DMS 273 (cell line): ENCODE measurements at regions not wholly inside any gene's neighbourhood (a gene's known extent, or its start where the extent isn't known, plus 50 kb on each side); places are given as distances from the start of the nearest gene placed in this dataset.
A peak's percentile ranks its signal among the peaks of the same experiment; 100 is the strongest.
"Not testable (repeated sequence)": the region's sequence is repeated elsewhere in the genome, so short reads cannot be mapped to it uniquely, and the experiment has no call there.

Experiments used
- DNase-seq: peaks from one replicate; lab custom pipeline; 2025; ENCODE audit not compliant: unreplicated experiment; lab: John Stamatoyannopoulos, UW

- DNase-seq, result no peak
Observed at GRCh38 chr2:21330786-21331391, 207.1 kb downstream of the TDRD15 start.

- no peak for DNase-seq
Observed at GRCh38 chr2:21331625-21332370, 208.0 kb downstream of the TDRD15 start.

- peak; percentile 7 for DNase-seq
Observed at GRCh38 chr2:21332993-21333625, 209.3 kb downstream of the TDRD15 start.

GRCh38 chr2:21333684-21334083, 209.9 kb downstream of the TDRD15 start:
- DNase-seq, result peak; percentile 40

- no peak for DNase-seq
Observed at GRCh38 chr2:21346984-21347383, 223.2 kb downstream of the TDRD15 start.

- DNase-seq, result no peak
Observed at GRCh38 chr2:21353879-21354679, 230.3 kb downstream of the TDRD15 start.

- DNase-seq, result peak; percentile 43
Observed at GRCh38 chr2:21356086-21356856, 232.5 kb downstream of the TDRD15 start.

- DNase-seq, result no peak
Observed at GRCh38 chr2:21356857-21357255, 233.1 kb downstream of the TDRD15 start.

- DNase-seq, result no peak
Observed at GRCh38 chr2:21358976-21359375, 235.2 kb downstream of the TDRD15 start.

- peak; percentile 12 for DNase-seq
Observed at GRCh38 chr2:21361384-21361783, 237.6 kb downstream of the TDRD15 start.

- DNase-seq, result peak; percentile 80
Observed at GRCh38 chr2:21361957-21362486, 238.3 kb downstream of the TDRD15 start.

- no peak for DNase-seq
Observed at GRCh38 chr2:21363364-21363763, 239.6 kb downstream of the TDRD15 start.

GRCh38 chr2:21367421-21367820, 243.7 kb downstream of the TDRD15 start:
- no peak for DNase-seq

GRCh38 chr2:21369787-21370186, 246.0 kb downstream of the TDRD15 start:
- DNase-seq, result no peak

GRCh38 chr2:21371499-21372003, 247.8 kb downstream of the TDRD15 start:
- no peak for DNase-seq

- peak; percentile 62 for DNase-seq
Observed at GRCh38 chr2:21372654-21373053, 248.9 kb downstream of the TDRD15 start.

- no peak for DNase-seq
Observed at GRCh38 chr2:21376864-21377263, 253.1 kb downstream of the TDRD15 start.

GRCh38 chr2:21379140-21379539, 255.4 kb downstream of the TDRD15 start:
- DNase-seq, result no peak

- not testable (repeated sequence) for DNase-seq
Observed at GRCh38 chr2:21379668-21380067, 255.9 kb downstream of the TDRD15 start.

- peak; percentile 53 for DNase-seq
Observed at GRCh38 chr2:21381421-21381820, 257.7 kb downstream of the TDRD15 start.
